ENCODE measurements at regions not wholly inside any gene's neighbourhood (a gene's known extent, or its start where the extent isn't known, plus 50 kb on each side); places are given as distances from the start of the nearest gene placed in this dataset.

DNA sequence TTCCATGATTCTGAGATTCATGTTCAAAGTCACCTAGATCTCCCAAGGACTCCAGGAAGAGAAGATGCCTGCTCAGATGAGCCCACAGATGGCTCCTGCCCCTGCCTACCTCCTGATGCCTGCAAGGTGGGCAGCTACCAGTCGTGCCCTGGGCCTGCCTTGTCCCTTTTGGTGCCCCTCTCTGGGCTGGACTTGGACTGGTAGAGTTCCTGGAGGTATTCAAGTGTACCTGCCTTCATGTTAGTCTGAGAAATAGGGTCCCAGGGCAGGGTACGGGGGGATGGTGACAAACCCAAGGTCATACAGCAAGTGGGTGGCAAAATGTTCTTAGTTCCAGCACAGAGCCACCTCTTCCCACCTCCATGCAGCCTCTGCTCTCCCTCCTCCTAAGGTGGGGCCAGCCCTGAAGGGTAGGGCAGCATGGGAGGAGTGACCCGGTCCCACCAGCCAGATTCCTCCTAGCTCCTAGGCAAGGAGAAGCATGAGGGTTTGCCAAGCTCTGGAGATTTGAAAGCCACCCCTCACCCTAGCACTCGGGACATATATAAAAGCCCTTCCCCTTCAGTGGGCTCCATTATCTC, 80.8 kb upstream of the UNC5B start (continued):
- TF ChIP-seq, protein P1, sequence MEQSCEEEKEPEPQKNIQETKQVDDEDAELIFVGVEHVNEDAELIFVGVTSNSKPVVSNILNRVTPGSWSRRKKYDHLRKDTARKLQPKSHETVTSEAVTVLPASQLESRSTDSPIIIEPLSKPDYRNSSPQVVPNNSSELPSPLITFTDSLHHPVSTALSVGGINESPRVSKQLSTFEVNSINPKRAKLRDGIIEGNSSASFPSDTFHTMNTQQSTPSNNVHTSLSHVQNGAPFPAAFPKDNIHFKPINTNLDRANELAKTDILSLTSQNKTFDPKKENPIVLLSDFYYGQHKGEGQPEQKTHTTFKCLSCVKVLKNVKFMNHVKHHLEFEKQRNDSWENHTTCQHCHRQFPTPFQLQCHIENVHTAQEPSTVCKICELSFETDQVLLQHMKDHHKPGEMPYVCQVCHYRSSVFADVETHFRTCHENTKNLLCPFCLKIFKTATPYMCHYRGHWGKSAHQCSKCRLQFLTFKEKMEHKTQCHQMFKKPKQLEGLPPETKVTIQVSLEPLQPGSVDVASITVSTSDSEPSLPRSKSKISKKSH (CRISPR knock-in tag; IDR thresholded peaks at IDR 0.05): no peak
- TF ChIP-seq, protein P2, sequence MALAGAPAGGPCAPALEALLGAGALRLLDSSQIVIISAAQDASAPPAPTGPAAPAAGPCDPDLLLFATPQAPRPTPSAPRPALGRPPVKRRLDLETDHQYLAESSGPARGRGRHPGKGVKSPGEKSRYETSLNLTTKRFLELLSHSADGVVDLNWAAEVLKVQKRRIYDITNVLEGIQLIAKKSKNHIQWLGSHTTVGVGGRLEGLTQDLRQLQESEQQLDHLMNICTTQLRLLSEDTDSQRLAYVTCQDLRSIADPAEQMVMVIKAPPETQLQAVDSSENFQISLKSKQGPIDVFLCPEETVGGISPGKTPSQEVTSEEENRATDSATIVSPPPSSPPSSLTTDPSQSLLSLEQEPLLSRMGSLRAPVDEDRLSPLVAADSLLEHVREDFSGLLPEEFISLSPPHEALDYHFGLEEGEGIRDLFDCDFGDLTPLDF (CRISPR knock-in tag; IDR thresholded peaks at IDR 0.05): no peak
- TF ChIP-seq MBD2 (IDR thresholded peaks at IDR 0.05; ENCODE audit: borderline replicate concordance, low read depth): no peak
- TF ChIP-seq HDGF (IDR thresholded peaks at IDR 0.05): no peak
- TF ChIP-seq SNIP1 (IDR thresholded peaks at IDR 0.05; ENCODE audit: low read depth): no peak
- TF ChIP-seq LCOR (CRISPR knock-in tag; IDR thresholded peaks at IDR 0.05): no peak
- TF ChIP-seq CBX8 (IDR thresholded peaks at IDR 0.05; ENCODE audit: borderline replicate concordance, extremely low read depth, low read depth, low read length, poor library complexity, severe bottlenecking): no peak
- TF ChIP-seq ARNT (IDR thresholded peaks at IDR 0.05): no peak
- TF ChIP-seq SMARCC2 (IDR thresholded peaks at IDR 0.05; ENCODE audit: low read depth): no peak
- TF ChIP-seq TOE1 (IDR thresholded peaks at IDR 0.05; ENCODE audit: borderline replicate concordance): no peak
- TF ChIP-seq TOE1 (CRISPR knock-in tag; IDR thresholded peaks at IDR 0.05; ENCODE audit: borderline replicate concordance, low read depth): no peak
- no peak for TF ChIP-seq NFYB (IDR thresholded peaks at IDR 0.05; ENCODE audit: extremely low read depth, insufficient read length)
- TF ChIP-seq HNRNPH1 (optimal IDR thresholded peaks at IDR 0.05; ENCODE audit: low read depth, low read length): no peak

Measured in K562 (cell line).